NCI-H446 treated with DMSO at 0.1 percent for 48 hours (cell line): ENCODE measurements at regions not wholly inside any gene's neighbourhood (a gene's known extent, or its start where the extent isn't known, plus 50 kb on each side); places are given as distances from the start of the nearest gene placed in this dataset.

Source experiments
- DNase-seq: peaks from one replicate; lab custom pipeline; 2025; lab: John Stamatoyannopoulos, UW

- DNase-seq: no peak
Measured at GRCh38 chr9:81191222-81191621, 498.1 kb downstream of the TLE1 start.

DNA sequence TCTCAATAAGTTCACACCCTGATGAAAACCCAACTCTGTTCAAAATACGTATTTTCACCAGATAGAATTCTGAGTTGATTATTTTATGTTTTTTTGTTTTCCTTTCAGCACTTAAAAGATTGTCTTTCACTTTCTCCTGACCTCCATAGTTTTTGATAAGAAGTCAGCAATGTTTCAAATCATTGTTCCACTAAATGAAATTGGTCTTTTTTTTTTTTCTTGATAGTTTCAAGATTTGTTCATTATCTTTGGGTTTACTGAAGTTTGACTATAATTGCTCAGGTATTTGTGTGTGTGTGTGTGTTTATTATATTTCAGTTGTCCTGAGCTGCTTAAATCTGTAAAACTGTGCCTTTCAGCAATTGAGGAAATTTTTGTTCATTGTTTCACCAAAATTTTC is 498.7 kb downstream of the TLE1 start:
- no peak for DNase-seq

- DNase-seq: no peak
Measured at GRCh38 chr9:81183761-81184160, 505.6 kb downstream of the TLE1 start.

DNA sequence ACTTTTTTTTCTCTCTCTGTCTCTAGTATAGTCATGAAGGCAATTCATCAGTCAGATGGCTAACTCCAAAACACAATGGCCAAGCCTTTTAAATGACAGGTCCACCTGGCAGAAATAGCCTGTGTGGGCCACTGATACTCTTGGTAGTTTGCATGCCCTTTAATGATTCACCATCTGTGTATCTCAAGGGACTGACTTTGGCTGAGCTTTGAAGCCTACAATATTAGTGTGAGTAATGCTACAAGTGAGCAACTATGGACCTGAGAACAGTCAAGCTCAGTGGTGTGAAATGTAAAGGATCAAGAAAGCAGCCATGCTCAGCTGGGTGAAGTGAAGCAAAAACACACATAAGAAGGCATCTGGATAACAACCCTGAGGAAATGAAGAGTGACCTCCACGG is 506.9 kb downstream of the TLE1 start:
- DNase-seq: peak; percentile 57

- no peak for DNase-seq
Measured at GRCh38 chr9:81174023-81174422, 515.3 kb downstream of the TLE1 start.

- no peak for DNase-seq
Measured at GRCh38 chr9:81171689-81172088, 517.7 kb downstream of the TLE1 start.

GRCh38 chr9:81162361-81162760 is 527.0 kb downstream of the TLE1 start:
- no peak for DNase-seq

DNA sequence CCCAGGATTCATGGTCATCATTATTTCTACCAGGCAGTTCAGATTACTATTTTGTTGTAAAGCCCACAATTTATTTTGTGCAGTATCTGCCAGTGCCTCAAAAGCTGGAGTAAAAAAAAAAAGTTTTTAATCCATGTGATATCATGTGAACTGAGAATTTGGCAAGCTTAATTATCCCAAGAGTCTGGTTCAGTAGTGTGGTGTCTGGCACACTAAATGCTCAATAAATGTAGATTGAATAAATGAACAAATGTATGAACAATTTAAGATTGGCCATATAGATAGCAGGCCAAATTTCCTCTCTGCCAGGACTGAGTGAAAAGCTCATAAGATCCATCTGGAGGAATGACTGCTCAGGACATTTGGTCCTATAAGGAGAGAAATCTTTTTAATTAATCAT is 533.0 kb downstream of the TLE1 start:
- DNase-seq: peak; percentile 20

DNA sequence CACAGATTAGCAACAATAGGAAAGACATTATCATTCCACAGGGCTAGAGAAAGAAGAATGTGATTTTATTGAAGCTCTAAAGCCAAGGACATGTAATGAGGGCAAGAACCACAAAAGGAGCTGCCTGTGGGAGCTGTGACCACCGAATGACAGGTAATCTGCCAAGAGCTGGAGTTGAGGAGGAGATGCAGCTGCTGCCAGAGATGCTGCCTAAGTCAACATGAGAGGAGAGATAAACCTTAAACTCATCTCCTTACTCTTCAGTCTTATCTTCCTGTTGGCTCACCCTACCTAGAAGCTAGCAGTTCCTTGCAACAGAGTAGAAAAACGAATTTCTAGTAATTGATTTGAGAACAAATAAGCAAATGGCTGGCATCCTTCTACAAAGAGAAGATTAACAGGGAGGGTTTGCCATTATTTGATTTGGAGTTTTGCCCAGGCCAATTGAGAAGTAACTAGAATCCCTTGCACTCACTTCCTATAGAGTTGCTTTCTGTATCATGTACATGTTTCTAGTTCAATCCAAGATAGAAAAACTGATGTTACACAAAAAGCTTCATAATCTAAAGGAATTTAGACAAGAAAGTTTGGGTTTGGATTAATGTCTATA is 539.2 kb downstream of the TLE1 start:
- peak; percentile 59 for DNase-seq

GRCh38 chr9:81146684-81147337 is 542.5 kb downstream of the TLE1 start:
- no peak for DNase-seq

DNA sequence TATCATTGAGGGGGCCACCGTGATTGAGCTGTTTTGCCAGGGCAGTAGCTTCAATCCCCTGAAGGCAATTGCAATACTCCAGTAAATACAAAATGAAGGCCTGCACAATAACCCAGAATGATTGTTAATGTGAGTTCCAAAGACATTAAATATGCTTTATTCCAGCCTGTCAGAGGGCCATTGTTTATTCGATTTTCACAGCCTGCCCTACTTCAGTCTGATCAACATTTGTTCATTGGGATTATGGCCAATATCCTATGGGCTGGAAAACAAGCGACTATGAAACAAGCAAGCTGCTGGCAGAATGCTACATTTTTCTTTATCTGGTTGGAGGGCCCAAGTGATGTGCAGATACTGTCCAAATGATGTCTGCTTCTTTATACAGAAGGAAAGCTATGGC is 543.1 kb downstream of the TLE1 start:
- DNase-seq: peak; percentile 49

GRCh38 chr9:81145331-81145963 is 543.9 kb downstream of the TLE1 start:
- DNase-seq: no peak

GRCh38 chr9:81141961-81142360 is 547.4 kb downstream of the TLE1 start:
- DNase-seq: no peak

- no peak for DNase-seq
Measured at GRCh38 chr9:81137976-81138568, 551.3 kb downstream of the TLE1 start.

DNA sequence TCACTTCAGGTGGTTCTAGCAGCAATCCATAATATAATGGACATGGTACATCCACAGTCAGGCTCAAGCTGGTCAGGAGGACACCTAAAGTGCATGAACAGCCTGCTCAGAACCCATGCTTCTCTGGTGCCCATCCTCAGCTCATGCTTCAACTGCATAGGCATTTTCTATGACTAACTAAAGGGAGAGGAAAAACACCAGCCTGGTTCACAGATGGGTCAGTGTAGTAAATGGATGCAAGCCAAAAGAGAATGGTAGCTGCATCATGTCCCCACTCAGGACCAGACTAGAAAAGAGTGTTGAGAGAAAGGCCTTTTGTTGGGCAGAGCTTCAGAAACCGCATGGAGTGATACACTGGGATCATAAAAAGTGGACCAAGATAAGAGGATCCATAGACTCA is 556.6 kb downstream of the TLE1 start:
- no peak for DNase-seq

GRCh38 chr9:81132318-81132717 is 557.0 kb downstream of the TLE1 start:
- no peak for DNase-seq

GRCh38 chr9:81128701-81129100 is 560.6 kb downstream of the TLE1 start:
- no peak for DNase-seq

DNA sequence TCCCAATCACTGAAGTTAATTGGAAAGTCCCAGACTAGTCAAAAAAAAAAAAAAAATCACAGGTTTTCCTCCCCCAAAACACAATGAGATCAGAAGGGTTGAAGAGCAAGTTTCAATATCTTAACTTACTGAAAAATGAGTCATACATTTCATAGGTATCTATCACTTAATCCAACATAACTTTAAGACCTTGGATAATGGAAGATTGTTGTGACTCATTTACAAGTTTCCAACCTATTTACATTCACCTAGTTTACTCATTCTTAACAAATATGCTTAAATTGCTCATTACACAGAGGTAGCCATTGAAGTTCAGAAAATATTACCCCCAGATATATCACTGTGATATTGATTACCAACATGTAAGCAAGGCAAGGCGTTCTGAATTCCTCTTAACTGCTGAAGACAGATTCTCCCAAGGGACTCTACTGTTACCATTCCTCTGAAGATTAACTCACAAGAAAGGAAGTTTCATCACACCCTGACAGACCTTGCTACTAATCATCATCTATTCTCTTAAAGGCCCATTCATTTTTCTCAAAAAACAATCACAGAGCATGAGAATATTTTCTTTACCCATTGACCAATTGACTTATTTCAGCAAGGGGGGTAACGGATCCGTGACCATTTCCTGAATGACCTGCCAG is 563.8 kb downstream of the TLE1 start:
- no peak for DNase-seq

GRCh38 chr9:81123526-81123925 is 565.8 kb downstream of the TLE1 start:
- DNase-seq: no peak

DNA sequence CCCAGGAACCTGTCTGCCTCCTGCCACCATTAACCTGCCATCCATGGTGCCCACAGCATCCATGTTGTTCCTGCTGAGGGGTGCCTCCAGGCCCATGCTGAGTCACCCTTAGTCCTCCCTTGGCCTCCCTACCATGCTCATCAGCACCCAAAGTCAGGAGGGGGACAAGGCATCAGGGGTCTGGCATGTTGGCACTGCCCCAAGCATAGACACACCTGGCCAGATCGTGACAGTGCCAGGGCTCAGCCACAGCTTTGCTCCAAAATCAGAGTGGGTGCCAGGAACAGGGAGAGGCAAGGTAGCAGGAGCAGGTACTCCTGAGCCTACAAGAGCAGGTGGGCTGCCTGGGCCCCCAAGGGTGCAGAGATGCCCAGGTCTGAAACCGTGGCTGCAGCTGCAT is 566.6 kb downstream of the TLE1 start:
- no peak for DNase-seq

DNA sequence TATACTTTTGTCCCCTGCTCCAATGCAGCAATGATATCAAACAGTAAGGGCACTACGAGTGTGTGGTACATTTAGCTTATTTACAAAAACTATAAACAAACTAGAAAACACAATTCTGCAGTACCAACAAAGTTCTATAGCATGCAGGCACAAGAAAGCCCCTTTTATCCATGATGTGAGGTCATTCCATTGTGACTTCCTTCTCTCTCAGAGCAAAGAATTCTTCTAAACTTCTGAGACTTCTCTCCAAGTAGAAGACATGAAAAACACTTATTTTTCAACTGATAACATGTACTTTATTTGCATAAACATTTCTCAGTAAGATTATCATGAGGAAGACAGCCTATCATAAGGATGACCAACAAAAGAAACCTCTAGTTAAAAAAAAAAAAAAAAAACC is 569.8 kb downstream of the TLE1 start:
- no peak for DNase-seq

- DNase-seq: no peak
Measured at GRCh38 chr9:81118416-81118815, 570.9 kb downstream of the TLE1 start.
